KMS-11 (cell line): ENCODE measurements at regions not wholly inside any gene's neighbourhood (a gene's known extent, or its start where the extent isn't known, plus 50 kb on each side); places are given as distances from the start of the nearest gene placed in this dataset.

Experiments
- H2AFZ ChIP-seq: fragments of 200-600 bp; sonication (generic); 2 replicates; pipeline ENCODE4 v1.6.1; 2016; ENCODE audit warnings: antibody characterized with exemption, mixed run types, low read depth
- H3K27ac ChIP-seq: fragments of 200-600 bp; sonication (generic); 2 replicates; pipeline ENCODE4 v1.6.1; 2016; ENCODE audit warnings: mild to moderate bottlenecking, mixed run types
- H3K27me3 ChIP-seq: fragments of 200-600 bp; sonication (generic); 2 replicates; pipeline ENCODE4 v1.6.1; 2017; ENCODE audit warnings: mild to moderate bottlenecking, low read depth, mixed run types, moderate library complexity; ENCODE audit not compliant: insufficient read depth
- H3K36me3 ChIP-seq: fragments of 200-600 bp; sonication (generic); 2 replicates; pipeline ENCODE4 v1.6.1; 2017; ENCODE audit warnings: mild to moderate bottlenecking, mixed run types; ENCODE audit not compliant: insufficient read depth
- H3K4me1 ChIP-seq: fragments of 200-600 bp; sonication (generic); 2 replicates; pipeline ENCODE4 v1.6.1; 2016; ENCODE audit warnings: mild to moderate bottlenecking, low read depth, mixed run types; ENCODE audit not compliant: poor library complexity, severe bottlenecking
- H3K4me2 ChIP-seq: fragments of 200-600 bp; sonication (generic); 2 replicates; pipeline ENCODE4 v1.7.0; 2016; ENCODE audit warnings: mild to moderate bottlenecking, mixed run types
- H3K4me3 ChIP-seq: fragments of 200-600 bp; sonication (generic); IDR thresholded peaks from 2 replicates; pipeline ENCODE4 v1.6.1; 2017; ENCODE audit warnings: low read depth, low read length, mixed read lengths; ENCODE audit not compliant: insufficient read depth
- H3K79me2 ChIP-seq: fragments of 200-600 bp; sonication (generic); 2 replicates; pipeline ENCODE4 v1.6.1; 2016; ENCODE audit warnings: low read depth, mixed run types; ENCODE audit not compliant: insufficient read depth
- H3K9ac ChIP-seq: fragments of 200-600 bp; sonication (generic); 2 replicates; pipeline ENCODE4 v1.6.1; 2016; ENCODE audit warnings: mild to moderate bottlenecking, mixed run types
- H4K20me1 ChIP-seq: fragments of 200-600 bp; sonication (generic); 2 replicates; pipeline ENCODE4 v1.6.1; 2016; ENCODE audit warnings: mild to moderate bottlenecking, mixed run types; ENCODE audit not compliant: insufficient read depth
- TF ChIP-seq, protein P1 (sequence below): fragments of 200-600 bp; sonication (generic); conservative IDR thresholded peaks from 2 replicates; pipeline ENCODE4 v1.6.1; 2017; ENCODE audit warnings: low read depth, mild to moderate bottlenecking, antibody characterized with exemption, low read length, moderate library complexity, mixed read lengths

DNA sequence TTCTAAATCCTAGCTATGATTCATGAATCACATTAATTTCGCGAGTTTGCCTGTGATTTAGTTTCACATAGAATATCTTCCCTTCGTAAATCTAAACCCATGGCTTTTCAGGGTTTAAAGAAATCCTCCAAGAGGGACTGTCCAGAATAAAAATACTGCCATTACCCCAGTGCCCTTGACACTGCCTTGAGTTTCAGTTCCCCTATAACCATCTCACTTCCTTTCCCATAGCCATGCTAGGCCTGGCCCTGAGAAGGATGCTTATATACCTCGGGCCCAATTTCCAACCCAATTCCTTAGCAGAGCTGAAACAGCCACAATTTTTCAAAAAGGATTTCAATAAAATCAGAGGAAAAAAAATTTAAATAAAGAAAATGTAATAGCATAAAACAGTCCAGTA lies 697.3 kb downstream of the FRK start:
- H3K9ac ChIP-seq = no peak overlapping the region
- no peaks in the 10 kb centered on the region for H3K4me1 ChIP-seq
- no peak overlapping the region for H2AFZ ChIP-seq
- H4K20me1 ChIP-seq = no peaks in the 10 kb centered on the region
- no peak overlapping the region for H3K4me3 ChIP-seq
- no peaks in the 10 kb centered on the region for H3K36me3 ChIP-seq
- no peak overlapping the region for H3K4me2 ChIP-seq
- H3K79me2 ChIP-seq = no peaks in the 10 kb centered on the region
- no peak overlapping the region for H3K27ac ChIP-seq
- TF ChIP-seq, protein P1, sequence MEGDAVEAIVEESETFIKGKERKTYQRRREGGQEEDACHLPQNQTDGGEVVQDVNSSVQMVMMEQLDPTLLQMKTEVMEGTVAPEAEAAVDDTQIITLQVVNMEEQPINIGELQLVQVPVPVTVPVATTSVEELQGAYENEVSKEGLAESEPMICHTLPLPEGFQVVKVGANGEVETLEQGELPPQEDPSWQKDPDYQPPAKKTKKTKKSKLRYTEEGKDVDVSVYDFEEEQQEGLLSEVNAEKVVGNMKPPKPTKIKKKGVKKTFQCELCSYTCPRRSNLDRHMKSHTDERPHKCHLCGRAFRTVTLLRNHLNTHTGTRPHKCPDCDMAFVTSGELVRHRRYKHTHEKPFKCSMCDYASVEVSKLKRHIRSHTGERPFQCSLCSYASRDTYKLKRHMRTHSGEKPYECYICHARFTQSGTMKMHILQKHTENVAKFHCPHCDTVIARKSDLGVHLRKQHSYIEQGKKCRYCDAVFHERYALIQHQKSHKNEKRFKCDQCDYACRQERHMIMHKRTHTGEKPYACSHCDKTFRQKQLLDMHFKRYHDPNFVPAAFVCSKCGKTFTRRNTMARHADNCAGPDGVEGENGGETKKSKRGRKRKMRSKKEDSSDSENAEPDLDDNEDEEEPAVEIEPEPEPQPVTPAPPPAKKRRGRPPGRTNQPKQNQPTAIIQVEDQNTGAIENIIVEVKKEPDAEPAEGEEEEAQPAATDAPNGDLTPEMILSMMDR = no peak
- no peaks in the 10 kb centered on the region for H3K27me3 ChIP-seq

DNA sequence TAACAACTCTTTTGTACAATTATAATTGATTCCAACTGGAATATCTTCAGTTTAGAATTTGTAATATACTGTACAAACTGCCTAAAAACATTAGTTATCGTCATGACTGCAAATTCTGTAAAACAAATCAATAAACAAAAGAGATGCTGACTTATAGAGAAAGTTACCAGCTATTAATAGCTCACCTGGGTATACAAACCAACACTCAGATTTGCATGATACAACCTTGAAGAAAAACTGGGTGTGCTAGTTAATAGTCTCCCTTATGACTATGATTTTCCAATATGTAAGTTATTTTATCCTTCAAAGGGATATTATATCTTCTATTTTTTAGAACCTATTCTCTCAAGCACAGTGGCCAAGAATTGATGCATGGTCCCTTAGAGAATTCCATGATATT lies 698.5 kb downstream of the FRK start:
- no peaks in the 10 kb centered on the region for H3K79me2 ChIP-seq
- TF ChIP-seq, protein P1 = no peak
- no peaks in the 10 kb centered on the region for H3K36me3 ChIP-seq
- no peak overlapping the region for H3K27ac ChIP-seq
- H3K4me3 ChIP-seq = no peak overlapping the region
- H3K4me1 ChIP-seq = no peaks in the 10 kb centered on the region
- no peak overlapping the region for H3K9ac ChIP-seq
- no peaks in the 10 kb centered on the region for H4K20me1 ChIP-seq
- no peak overlapping the region for H2AFZ ChIP-seq
- H3K4me2 ChIP-seq = no peak overlapping the region
- H3K27me3 ChIP-seq = no peaks in the 10 kb centered on the region

GRCh38 chr6:115360602-115361325 lies 699.9 kb downstream of the FRK start:
- no peaks in the 10 kb centered on the region for H3K27me3 ChIP-seq
- H3K4me2 ChIP-seq = no peak overlapping the region
- no peak overlapping the region for H3K27ac ChIP-seq
- TF ChIP-seq, protein P1 = no peak
- H4K20me1 ChIP-seq = no peaks in the 10 kb centered on the region
- H3K4me1 ChIP-seq = no peaks in the 10 kb centered on the region
- H3K79me2 ChIP-seq = no peaks in the 10 kb centered on the region
- H3K9ac ChIP-seq = no peak overlapping the region
- H3K36me3 ChIP-seq = no peaks in the 10 kb centered on the region
- H2AFZ ChIP-seq = no peak overlapping the region
- H3K4me3 ChIP-seq = no peak overlapping the region

DNA sequence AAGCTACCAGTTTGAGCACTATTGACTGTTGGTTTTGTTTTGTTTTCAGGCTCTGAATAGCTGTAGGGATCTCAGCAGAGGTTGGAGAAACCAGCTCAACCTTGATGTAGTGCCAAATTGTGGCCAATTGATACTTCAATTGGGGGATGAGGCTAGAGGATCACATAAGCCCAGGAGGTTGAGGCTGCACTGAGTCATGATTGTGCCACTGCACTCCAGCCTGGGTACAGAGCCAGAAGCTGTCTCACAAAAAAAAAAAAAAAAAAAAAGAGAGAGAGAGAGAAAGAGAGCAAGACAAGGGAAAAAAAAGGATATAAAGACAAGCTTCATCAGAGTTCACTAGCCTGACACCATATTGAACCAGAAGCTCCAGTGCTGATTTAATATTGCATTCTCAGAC lies 702.1 kb downstream of the FRK start:
- Histone ChIP-seq H4K20me1 (no peaks in the 10 kb centered on the region), H2AFZ (no peak overlapping the region), H3K9ac (no peak overlapping the region), H3K27me3 (no peaks in the 10 kb centered on the region), H3K79me2 (no peaks in the 10 kb centered on the region), H3K4me3 (no peak overlapping the region), H3K36me3 (no peaks in the 10 kb centered on the region), H3K4me2 (no peak overlapping the region), H3K4me1 (no peaks in the 10 kb centered on the region), H3K27ac (no peak overlapping the region)
- TF ChIP-seq, protein P1 = no peak
